Erythroblast (primary cell): ENCODE measurements at regions not wholly inside any gene's neighbourhood (a gene's known extent, or its start where the extent isn't known, plus 50 kb on each side); places are given as distances from the start of the nearest gene placed in this dataset.
"Not testable (repeated sequence)": the region's sequence is repeated elsewhere in the genome, so short reads cannot be mapped to it uniquely, and the experiment has no call there.

Experiments used
- GATA1 ChIP-seq: IDR thresholded peaks from 2 replicates; pipeline ENCODE4 v1.6.1; 2011; ENCODE audit warnings: low read depth, mild to moderate bottlenecking, control low read depth, low read length, moderate library complexity
- POLR2A ChIP-seq: IDR thresholded peaks from 2 replicates; pipeline ENCODE4 v1.6.1; 2011; ENCODE audit warnings: mild to moderate bottlenecking, low read length

DNA sequence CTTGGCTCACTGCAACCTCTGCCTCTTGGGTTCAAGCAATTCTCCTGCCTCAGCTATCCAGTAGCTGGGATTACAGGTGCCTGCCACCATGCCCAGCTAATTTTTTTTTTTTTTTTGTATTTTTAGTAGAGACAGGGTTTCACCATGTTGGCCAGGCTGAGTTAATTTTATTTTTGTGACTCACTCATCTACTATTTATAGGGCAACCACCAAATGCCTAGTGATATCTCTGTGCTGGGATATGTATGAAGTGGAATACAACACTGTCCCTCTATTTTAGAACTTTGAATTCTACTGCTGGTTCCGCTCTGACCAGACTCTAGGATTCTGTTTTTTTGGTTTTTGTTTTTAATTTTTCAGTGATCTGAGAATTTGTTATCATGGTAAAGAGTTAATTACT lies 188.6 kb upstream of the CDH11 start:
- not testable (repeated sequence) for TF ChIP-seq POLR2A, GATA1
